WTC11 (cell line): ENCODE measurements at regions not wholly inside any gene's neighbourhood (a gene's known extent, or its start where the extent isn't known, plus 50 kb on each side); places are given as distances from the start of the nearest gene placed in this dataset.

ENCODE experiments used
- CTCF ChIP-seq: fragments of 200-600 bp; IDR thresholded peaks from 2 replicates; pipeline ENCODE4 v1.8.0; 2022; ENCODE audit warnings: antibody characterized with exemption
- NFATC4 ChIP-seq: fragments of 250-450 bp; sonication (Bioruptor Pico); IDR thresholded peaks from 2 replicates; pipeline ENCODE4 v1.9.0; 2021; ENCODE audit warnings: mild to moderate bottlenecking
- ZNF317 ChIP-seq: sonication (generic); formaldehyde crosslinking; IDR thresholded peaks from 2 replicates; pipeline ENCODE4 v1.8.1; 2023; ENCODE audit warnings: low read depth, mild to moderate bottlenecking, moderate library complexity, missing genetic modification reagents, borderline replicate concordance

GRCh38 chr11:42772886-42773285 lies 538.9 kb upstream of the API5 start:
- TF ChIP-seq CTCF, result no peak
- no peak for TF ChIP-seq NFATC4 (CRISPR knock-in tag)
- TF ChIP-seq ZNF317 (CRISPR knock-in tag), result no peak
